K562 (cell line): ENCODE measurements at regions not wholly inside any gene's neighbourhood (a gene's known extent, or its start where the extent isn't known, plus 50 kb on each side); places are given as distances from the start of the nearest gene placed in this dataset.

Experiments used
- ATAC-seq: fragments of 200-7000 bp; cut with Tn5 transposase; 3 replicates; pipeline ENCODE4 v1.9.1; 2020; ENCODE audit warnings: moderate library complexity
- BruUV-seq: library from RNA; stranded (reverse); fragments of 400-500 nt; replicated peaks from 2 replicates; lab custom pipeline; 2021; lab: Mats Ljungman, UMichigan
- CTCF ChIA-PET: fragments of 300-600 bp; formaldehyde crosslinking; extraction: SDS; loops from one replicate; lab custom pipeline; 2021; ENCODE audit warnings: low intra/inter-chr PET ratio; lab: Yijun Ruan, JAX
- POLR2A ChIA-PET: fragments of 300-600, 350-650 bp; sonication (Branson Sonifier 250); formaldehyde crosslinking; extraction: SDS; loops from one replicate; lab custom pipeline; 2021; ENCODE audit warnings: antibody characterized with exemption, inconsistent platforms; lab: Yijun Ruan, JAX
- DNase-seq, 4 experiments: peaks; one replicate each; pipeline versions ENCODE4 v3.0.0 to v3.0.0-alpha.2; 2011 to 2018; ENCODE audit warnings: low spot score in 3 of 4, mixed read lengths in 3 of 4; ENCODE audit errors: extremely low read depth in 1 of 4
- FAIRE-seq: peaks from 2 replicates; lab custom pipeline; 2011; peaks lifted over from hg19 to GRCh38; lab: Jason Lieb, UNC
- H2AFZ ChIP-seq: 2 replicates; pipeline ENCODE4 v1.6.0; 2011; ENCODE audit warnings: low read depth, low read length, control low read depth, inconsistent platforms
- H3K27ac ChIP-seq: fragments of 200-600 bp; 3 replicates; pipeline ENCODE4 v1.8.0; 2011; ENCODE audit warnings: low read depth, mild to moderate bottlenecking, control low read depth, inconsistent platforms, low read length, moderate library complexity, mixed read lengths; ENCODE audit errors: extremely low read depth
- H3K27me3 ChIP-seq, 2 experiments: fragments of 300-600 bp in 1 of 2; 2 replicates in 1 of 2; 3 replicates in 1 of 2; pipeline versions ENCODE4 v1.6.0 to v1.8.0; 2011; ENCODE audit warnings: inconsistent platforms in 2 of 2, low read length in 2 of 2, mild to moderate bottlenecking in 1 of 2, mixed read lengths in 1 of 2, moderate library complexity in 1 of 2; ENCODE audit not compliant: control insufficient read depth in 2 of 2, insufficient read depth in 2 of 2
- H3K36me3 ChIP-seq: fragments of 300-600 bp; 3 replicates; pipeline ENCODE4 v1.8.0; 2011; ENCODE audit warnings: mild to moderate bottlenecking, low read length, inconsistent platforms; ENCODE audit not compliant: control insufficient read depth, insufficient read depth
- H3K4me1 ChIP-seq, 2 experiments: fragments of 200-600 bp in 1 of 2; replicated peaks in 1 of 2; 2 replicates in 1 of 2; 3 replicates in 1 of 2; pipeline versions ENCODE4 v1.5.1 to v1.8.0; 2011; ENCODE audit warnings: inconsistent platforms in 2 of 2, low read length in 2 of 2, mild to moderate bottlenecking in 1 of 2, mixed read lengths in 1 of 2, moderate library complexity in 1 of 2; ENCODE audit not compliant: control insufficient read depth in 2 of 2, insufficient read depth in 2 of 2
- H3K4me2 ChIP-seq: 2 replicates; pipeline ENCODE4 v1.6.1; 2011; ENCODE audit warnings: low read length, control low read depth, inconsistent platforms, mixed read lengths; ENCODE audit not compliant: insufficient read depth
- H3K4me3 ChIP-seq: fragments of 200-600 bp; sonication (generic), shearing (Covaris generic); 2 replicates; pipeline ENCODE4 v1.5.1; 2016; ENCODE audit warnings: control low read depth, inconsistent platforms
- H3K79me2 ChIP-seq: fragments of 200-600 bp; 3 replicates; pipeline ENCODE4 v1.8.0; 2011; ENCODE audit warnings: low read length, inconsistent platforms; ENCODE audit not compliant: control insufficient read depth, insufficient read depth
- H3K9ac ChIP-seq, 2 experiments: 2 replicates each; pipeline versions ENCODE4 v1.6.0 to v1.6.1; 2011; ENCODE audit warnings: low read depth in 2 of 2, low read length in 2 of 2, control low read depth in 1 of 2, inconsistent platforms in 1 of 2, mild to moderate bottlenecking in 1 of 2, mixed read lengths in 1 of 2; ENCODE audit not compliant: insufficient read depth in 1 of 2
- H3K9me1 ChIP-seq: one replicate; pipeline ENCODE4 v1.6.0; 2011; ENCODE audit warnings: inconsistent platforms, mild to moderate bottlenecking, low read length, moderate library complexity; ENCODE audit not compliant: control insufficient read depth, insufficient read depth
- H3K9me3 ChIP-seq: replicated peaks from 2 replicates; pipeline ENCODE4 v1.5.1; 2011; ENCODE audit warnings: low read depth, low read length, inconsistent platforms; ENCODE audit not compliant: control insufficient read depth, insufficient read depth
- H4K20me1 ChIP-seq: replicated peaks from 2 replicates; pipeline ENCODE4 v1.6.1; 2011; ENCODE audit warnings: low read length, inconsistent platforms, mixed read lengths; ENCODE audit not compliant: control insufficient read depth, insufficient read depth
- ATF3 ChIP-seq, 2 experiments: fragments of 450-650 bp in 1 of 2; sonication (generic) in 1 of 2; formaldehyde crosslinking in 1 of 2; IDR thresholded peaks in 1 of 2; conservative IDR thresholded peaks in 1 of 2; 2 replicates each; pipeline versions ENCODE4 v1.6.1 to v1.8.1; 2016 to 2023; ENCODE audit warnings: mild to moderate bottlenecking in 2 of 2, moderate library complexity in 2 of 2, inconsistent platforms in 1 of 2, missing genetic modification reagents in 1 of 2
- EWSR1 ChIP-seq: fragments of 450-650 bp; IDR thresholded peaks from 2 replicates; pipeline ENCODE4 v1.6.1; 2018; ENCODE audit warnings: borderline replicate concordance, mild to moderate bottlenecking, low read depth, moderate library complexity; ENCODE audit not compliant: partially characterized antibody
- KAT8 ChIP-seq: fragments of 450-650 bp; IDR thresholded peaks from 2 replicates; pipeline ENCODE4 v1.6.1; 2016; ENCODE audit warnings: low read depth, mild to moderate bottlenecking
- MBD2 ChIP-seq: sonication (generic); IDR thresholded peaks from 2 replicates; pipeline ENCODE4 v1.6.1; 2016; ENCODE audit warnings: low read depth, borderline replicate concordance
- THRAP3 ChIP-seq: fragments of 450-650 bp; IDR thresholded peaks from 2 replicates; pipeline ENCODE4 v1.6.1; 2016; ENCODE audit warnings: mild to moderate bottlenecking, inconsistent platforms, borderline replicate concordance
- XRCC4 ChIP-seq: IDR thresholded peaks from one replicate; pipeline ENCODE4 v1.6.1; 2011; ENCODE audit not compliant: insufficient read depth, insufficient read length; ENCODE audit errors: extremely low read depth
- in situ Hi-C: fragments of 300-500 bp; cut with MboI; formaldehyde crosslinking; loops from 4 replicates; pipeline ENCODE4 v1.15.0; 2018; ENCODE audit warnings: inconsistent platforms, mixed read lengths
- intact Hi-C: fragments of 100-400 bp; cut with micrococcal nuclease; formaldehyde crosslinking; loops from 2 replicates; pipeline ENCODE4 v1.14.2; 2022
- TF ChIP-seq, protein P1 (sequence below): fragments of 450-650 bp; conservative IDR thresholded peaks from 2 replicates; pipeline ENCODE4 v1.6.1; 2016; ENCODE audit warnings: missing genetic modification characterization, low read depth, mild to moderate bottlenecking, control low read depth, missing compliant biosample characterization
- TF ChIP-seq, protein P2 (sequence below): fragments of 450-650 bp; formaldehyde crosslinking; IDR thresholded peaks from 2 replicates; pipeline ENCODE4 v1.4.0; 2020; ENCODE audit warnings: mild to moderate bottlenecking, mixed read lengths

GRCh38 chr5:103465891-103466290 lies 96.7 kb downstream of the NUDT12 start:
- H3K27ac ChIP-seq = no peak overlapping the region
- H3K79me2 ChIP-seq = no peaks in the 10 kb centered on the region
- intact Hi-C loops (no loop called here), in situ Hi-C loops (no loop called here)
- no peaks in the 10 kb centered on the region for H3K9me3 ChIP-seq
- H4K20me1 ChIP-seq = no peaks in the 10 kb centered on the region
- no peak overlapping the region for H3K4me3 ChIP-seq
- no peaks in the 10 kb centered on the region for H3K4me1 ChIP-seq
- CTCF ChIA-PET = no interaction called here
- no peak for TF ChIP-seq THRAP3
- TF ChIP-seq EWSR1 = no peak
- TF ChIP-seq, protein P1, sequence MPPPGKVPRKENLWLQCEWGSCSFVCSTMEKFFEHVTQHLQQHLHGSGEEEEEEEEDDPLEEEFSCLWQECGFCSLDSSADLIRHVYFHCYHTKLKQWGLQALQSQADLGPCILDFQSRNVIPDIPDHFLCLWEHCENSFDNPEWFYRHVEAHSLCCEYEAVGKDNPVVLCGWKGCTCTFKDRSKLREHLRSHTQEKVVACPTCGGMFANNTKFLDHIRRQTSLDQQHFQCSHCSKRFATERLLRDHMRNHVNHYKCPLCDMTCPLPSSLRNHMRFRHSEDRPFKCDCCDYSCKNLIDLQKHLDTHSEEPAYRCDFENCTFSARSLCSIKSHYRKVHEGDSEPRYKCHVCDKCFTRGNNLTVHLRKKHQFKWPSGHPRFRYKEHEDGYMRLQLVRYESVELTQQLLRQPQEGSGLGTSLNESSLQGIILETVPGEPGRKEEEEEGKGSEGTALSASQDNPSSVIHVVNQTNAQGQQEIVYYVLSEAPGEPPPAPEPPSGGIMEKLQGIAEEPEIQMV (tag) = no peak
- TF ChIP-seq KAT8 = no peak
- TF ChIP-seq, protein P2, sequence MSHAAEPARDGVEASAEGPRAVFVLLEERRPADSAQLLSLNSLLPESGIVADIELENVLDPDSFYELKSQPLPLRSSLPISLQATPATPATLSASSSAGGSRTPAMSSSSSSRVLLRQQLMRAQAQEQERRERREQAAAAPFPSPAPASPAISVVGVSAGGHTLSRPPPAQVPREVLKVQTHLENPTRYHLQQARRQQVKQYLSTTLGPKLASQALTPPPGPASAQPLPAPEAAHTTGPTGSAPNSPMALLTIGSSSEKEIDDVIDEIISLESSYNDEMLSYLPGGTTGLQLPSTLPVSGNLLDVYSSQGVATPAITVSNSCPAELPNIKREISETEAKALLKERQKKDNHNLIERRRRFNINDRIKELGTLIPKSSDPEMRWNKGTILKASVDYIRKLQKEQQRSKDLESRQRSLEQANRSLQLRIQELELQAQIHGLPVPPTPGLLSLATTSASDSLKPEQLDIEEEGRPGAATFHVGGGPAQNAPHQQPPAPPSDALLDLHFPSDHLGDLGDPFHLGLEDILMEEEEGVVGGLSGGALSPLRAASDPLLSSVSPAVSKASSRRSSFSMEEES = 0 out of 2 replicates have a peak, but pooled peaks have one; percentile 21
- TF ChIP-seq ATF3 (IDR thresholded peaks at IDR 0.05) = no peak
- TF ChIP-seq ATF3 (CRISPR knock-in tag; conservative IDR thresholded peaks at IDR 0.05) = no peak
- no peak for TF ChIP-seq XRCC4
- no peak for TF ChIP-seq MBD2
- H3K36me3 ChIP-seq = no peaks in the 10 kb centered on the region
- H3K9ac ChIP-seq = no peak overlapping the region
- H3K9me1 ChIP-seq = no peaks in the 10 kb centered on the region
- DNase-seq = no peak
- POLR2A ChIA-PET = no interaction called here
- FAIRE-seq = no peak
- H2AFZ ChIP-seq = no peak overlapping the region
- no peak overlapping the region for H3K4me2 ChIP-seq
- no peak for ATAC-seq
- peaks cover 0 to 5% of the 10 kb centered on the region in 2 experiments; a peak in 1 of 5 replicates for H3K27me3 ChIP-seq
- no TSS peak for BruUV-seq
